GM12878 (cell line): ENCODE measurements at regions not wholly inside any gene's neighbourhood (a gene's known extent, or its start where the extent isn't known, plus 50 kb on each side); places are given as distances from the start of the nearest gene placed in this dataset.

Experiments used
- ATAC-seq: fragments of 200-7000 bp; cut with Tn5 transposase; 3 replicates; pipeline ENCODE4 v1.9.1; 2020; ENCODE audit warnings: mild to moderate bottlenecking, moderate library complexity
- BruUV-seq: library from RNA; stranded (reverse); fragments of 400-500 nt; replicated peaks from 2 replicates; lab custom pipeline; 2021; lab: Mats Ljungman, UMichigan
- CTCF ChIA-PET: fragments of 300-600 bp; sonication (Branson Sonifier 250); formaldehyde crosslinking; extraction: SDS; loops from one replicate; lab custom pipeline; 2021; ENCODE audit warnings: inconsistent platforms; lab: Yijun Ruan, JAX
- POLR2A ChIA-PET: fragments of 350-600 bp; formaldehyde crosslinking; extraction: SDS; loops from one replicate; lab custom pipeline; 2021; ENCODE audit warnings: inconsistent platforms; lab: Charles Lee
- RAD21 ChIA-PET: fragments of 300-600 bp; sonication (Branson Sonifier 250); formaldehyde crosslinking; loops from one replicate; lab custom pipeline; 2023; ENCODE audit warnings: antibody characterized with exemption; ENCODE audit not compliant: unreplicated experiment; lab: Charles Lee
- SMC1A ChIA-PET: fragments of 300-600 bp; sonication (Branson Sonifier 250); formaldehyde crosslinking; loops from one replicate; lab custom pipeline; 2023; ENCODE audit not compliant: unreplicated experiment, uncharacterized antibody; lab: Charles Lee
- DNase-seq: peaks from one replicate; pipeline ENCODE4 v3.0.0-alpha.2; 2011; ENCODE audit warnings: low read depth, low spot score
- FAIRE-seq: peaks from 3 replicates; lab custom pipeline; 2011; peaks lifted over from hg19 to GRCh38; lab: Jason Lieb, UNC
- H2AFZ ChIP-seq: 2 replicates; pipeline ENCODE4 v1.6.0; 2011; ENCODE audit warnings: low read depth, low read length, control low read depth; ENCODE audit not compliant: control insufficient read depth
- H3K27ac ChIP-seq: 2 replicates; pipeline ENCODE4 v1.5.1; 2011; ENCODE audit warnings: control low read depth; ENCODE audit not compliant: control insufficient read depth, insufficient read depth
- H3K27me3 ChIP-seq, 2 experiments: replicated peaks in 1 of 2; 2 replicates each; pipeline versions ENCODE4 v1.6.0 to v1.6.1; 2011; ENCODE audit warnings: low read length in 1 of 2; ENCODE audit not compliant: control insufficient read depth in 2 of 2, insufficient read depth in 2 of 2
- H3K36me3 ChIP-seq, 2 experiments: 2 replicates each; pipeline ENCODE4 v1.5.1; 2011; ENCODE audit warnings: low read length in 1 of 2; ENCODE audit not compliant: control insufficient read depth in 2 of 2, insufficient read depth in 2 of 2
- H3K4me1 ChIP-seq: 2 replicates; pipeline ENCODE4 v1.6.1; 2011; ENCODE audit warnings: mild to moderate bottlenecking, low read length, moderate library complexity, mixed read lengths; ENCODE audit not compliant: control insufficient read depth, insufficient read depth
- H3K4me2 ChIP-seq: 2 replicates; pipeline ENCODE4 v1.6.0; 2011; ENCODE audit warnings: control low read depth; ENCODE audit not compliant: control insufficient read depth, insufficient read depth
- H3K4me3 ChIP-seq: fragments of 200-600 bp; sonication (generic); 2 replicates; pipeline ENCODE4 v1.5.1; 2016
- H3K79me2 ChIP-seq: 2 replicates; pipeline ENCODE4 v1.6.0; 2011; ENCODE audit warnings: low read length; ENCODE audit not compliant: control insufficient read depth, insufficient read depth
- H3K9ac ChIP-seq: 2 replicates; pipeline ENCODE4 v1.8.0; 2011; ENCODE audit warnings: low read length, control low read depth, mixed read lengths; ENCODE audit not compliant: control insufficient read depth, insufficient read depth
- H3K9me3 ChIP-seq: replicated peaks from 3 replicates; pipeline ENCODE4 v1.5.1; 2011; ENCODE audit warnings: mild to moderate bottlenecking, low read length; ENCODE audit not compliant: control insufficient read depth, insufficient read depth
- H4K20me1 ChIP-seq: 2 replicates; pipeline ENCODE4 v1.6.0; 2011; ENCODE audit not compliant: control insufficient read depth, insufficient read depth
- BCL11A ChIP-seq: IDR thresholded peaks from 2 replicates; pipeline ENCODE4 v1.6.1; 2011; ENCODE audit warnings: low read depth, low read length
- CREM ChIP-seq: IDR thresholded peaks from 2 replicates; pipeline ENCODE4 v1.6.1; 2014; ENCODE audit warnings: antibody characterized with exemption, low read depth
- EGR1 ChIP-seq, 2 experiments: IDR thresholded peaks; 1 replicate in 1 of 2; 2 replicates in 1 of 2; pipeline ENCODE4 v1.6.1; 2011 to 2012; ENCODE audit warnings: low read depth in 2 of 2, low read length in 2 of 2, borderline replicate concordance in 1 of 2, mild to moderate bottlenecking in 1 of 2, moderate library complexity in 1 of 2
- NR2C2 ChIP-seq: IDR thresholded peaks from 2 replicates; pipeline ENCODE4 v1.6.1; 2011; ENCODE audit warnings: borderline replicate concordance, low read depth; ENCODE audit not compliant: control insufficient read depth, insufficient read length
- PAX5 ChIP-seq: IDR thresholded peaks from 2 replicates; pipeline ENCODE4 v1.6.1; 2011; ENCODE audit warnings: low read depth, low read length, borderline replicate concordance
- PRDM15 ChIP-seq: fragments of 450-650 bp; formaldehyde crosslinking; IDR thresholded peaks from 2 replicates; pipeline ENCODE4 v1.4.0; 2020; ENCODE audit warnings: mild to moderate bottlenecking, moderate library complexity
- STAT1 ChIP-seq: fragments of 450-650 bp; conservative IDR thresholded peaks from 2 replicates; pipeline ENCODE4 v1.6.1; 2014; ENCODE audit warnings: antibody characterized with exemption, mild to moderate bottlenecking
- TCF3 ChIP-seq: IDR thresholded peaks from 2 replicates; pipeline ENCODE4 v1.6.1; 2012; ENCODE audit warnings: low read depth, mild to moderate bottlenecking, low read length, borderline replicate concordance; ENCODE audit not compliant: insufficient read depth
- YY1 ChIP-seq: IDR thresholded peaks from 2 replicates; pipeline ENCODE4 v1.6.1; 2011; ENCODE audit warnings: low read depth, mild to moderate bottlenecking, low read length
- ZBTB11 ChIP-seq: fragments of 450-650 bp; formaldehyde crosslinking; IDR thresholded peaks from 2 replicates; pipeline ENCODE4 v1.5.0; 2022; ENCODE audit warnings: mild to moderate bottlenecking, missing genetic modification characterization
- WGBS: methylation state at CpG from one replicate; pipeline ENCODE4 v1.1.6; 2016; ENCODE audit warnings: low lambda C conversion rate; ENCODE audit not compliant: insufficient replicate concordance, insufficient coverage; ENCODE audit errors: missing lambda C conversion rate; 5-methylcytosine and 5-hydroxymethylcytosine counted together
- in situ Hi-C: fragments of 300-500 bp; cut with MboI; formaldehyde crosslinking; loops from 9 replicates; pipeline ENCODE4 v1.14.3; 2018; ENCODE audit warnings: mixed read lengths
- intact Hi-C: fragments of 100-400 bp; cut with micrococcal nuclease; formaldehyde crosslinking; loops from one replicate; pipeline ENCODE4 v1.14.2; 2022; ENCODE audit not compliant: unreplicated experiment

- no peak for TF ChIP-seq ZBTB11 (CRISPR knock-in tag)
These were observed 854.3 kb downstream of the KCNA4 start (continued) for GRCh38 chr11:29162491-29162890.

- no peak for ATAC-seq
- Histone ChIP-seq H3K36me3 (no peaks in the 10 kb centered on the region), H3K9ac (no peak overlapping the region), H3K9me3 (no peaks in the 10 kb centered on the region), H4K20me1 (no peaks in the 10 kb centered on the region), H3K4me3 (no peak overlapping the region), H3K27me3 (no peaks in the 10 kb centered on the region), H3K4me1 (no peaks in the 10 kb centered on the region)
- intact Hi-C loops: loop anchor here (2.0 kb wide), 1 partner anchor 168 kb away; no protein-coding TSS in a partner anchor
- WGBS: 0% methylated on average over 1 of the region's 1 CpG
- POLR2A ChIA-PET: no interaction called here
- SMC1A ChIA-PET: interaction anchor here (0.8 to 4.0 kb wide), 6 partner anchors 132 to 1462 kb away, joined by 3 to 47 read pairs (median 16); partner anchors contain the start of gene BDNF
- TF ChIP-seq YY1: no peak
- no peak for TF ChIP-seq EGR1 (IDR thresholded peaks at IDR 0.05; ENCODE audit: borderline replicate concordance in 1 of 2, low read depth in 2 of 2, low read length in 2 of 2)
- TF ChIP-seq PRDM15 (CRISPR knock-in tag): no peak
- no peak for TF ChIP-seq PAX5
- no peak for TF ChIP-seq BCL11A
- no peak for TF ChIP-seq TCF3
- TF ChIP-seq NR2C2: no peak
- no peak for TF ChIP-seq CREM
- no peak for TF ChIP-seq STAT1
- TF ChIP-seq, all 136 proteins: peak for 0
- H3K79me2 ChIP-seq: no peaks in the 10 kb centered on the region
- H3K27ac ChIP-seq: no peak overlapping the region
- no TSS peak for BruUV-seq
- ChIA-PET RAD21 (interaction anchor here (2.1 kb wide), 1 partner anchor 630 kb away, joined by 12 read pairs; no protein-coding TSS in a partner anchor), CTCF (interaction anchor here (2.4 to 6.7 kb wide), 4 partner anchors 169 to 1465 kb away, joined by 7 to 86 read pairs (median 40); partner anchors contain the start of gene BDNF)
- in situ Hi-C loops: loop anchor here (10.0 kb wide), 1 partner anchor 1456 kb away; the partner anchor contains the start of gene BDNF
- no peak overlapping the region for H3K4me2 ChIP-seq
- no peak overlapping the region for H2AFZ ChIP-seq
- DNase-seq: no peak
- FAIRE-seq: no peak
These were observed 855.6 kb downstream of the KCNA4 start for GRCh38 chr11:29161191-29161590.
